DMS79 (cell line): ENCODE measurements at regions not wholly inside any gene's neighbourhood (a gene's known extent, or its start where the extent isn't known, plus 50 kb on each side); places are given as distances from the start of the nearest gene placed in this dataset.

Experiments used
- DNase-seq: peaks from one replicate; lab custom pipeline; 2025; lab: John Stamatoyannopoulos, UW

DNA sequence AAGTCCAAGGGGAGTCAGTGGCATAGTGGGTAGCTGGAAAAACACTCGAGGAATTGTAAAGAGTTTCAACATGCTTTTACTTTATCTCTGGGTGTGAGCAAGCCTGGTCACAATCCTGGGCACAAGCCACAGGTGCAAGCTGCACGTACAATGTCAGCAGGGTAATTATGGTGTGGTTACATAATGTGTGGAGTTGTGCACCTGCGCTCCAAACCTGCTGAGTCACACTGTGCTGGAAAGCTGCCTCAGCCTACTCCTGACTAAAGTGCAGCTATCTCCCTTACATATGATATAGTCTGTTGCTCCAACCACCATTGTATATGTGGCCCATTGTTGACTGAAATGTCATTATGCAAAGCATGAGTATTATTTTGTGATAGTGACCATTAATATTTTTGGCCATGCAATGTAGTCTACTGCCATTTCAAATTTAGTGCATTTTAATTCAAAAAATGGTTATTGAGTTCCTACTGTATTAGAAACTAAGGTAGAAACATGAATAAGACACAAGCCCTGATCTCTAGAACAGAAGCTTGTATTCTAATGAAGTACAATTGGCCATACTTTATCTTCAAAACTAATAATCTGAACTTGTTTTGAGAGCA is 160.9 kb upstream of the SLC30A5 start:
- no peak for DNase-seq

DNA sequence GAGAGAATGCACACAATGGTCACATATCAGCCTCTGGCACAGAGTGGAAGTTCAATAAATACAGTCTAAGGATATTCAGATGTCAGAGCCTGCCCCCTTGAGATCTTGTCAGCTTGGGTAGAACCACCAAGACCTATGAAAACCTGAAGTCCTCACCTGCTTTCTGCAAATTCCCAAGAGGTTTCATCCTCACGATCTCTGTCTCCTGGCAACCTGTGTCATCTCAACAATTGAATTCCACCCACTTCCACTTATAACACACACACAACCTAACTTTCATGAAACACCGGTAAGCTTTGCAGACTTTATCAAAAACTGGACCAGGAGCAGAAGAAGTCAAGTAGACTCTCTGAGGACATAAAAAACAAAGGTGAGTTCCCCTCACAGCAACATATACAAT is 151.6 kb upstream of the SLC30A5 start:
- no peak for DNase-seq

DNA sequence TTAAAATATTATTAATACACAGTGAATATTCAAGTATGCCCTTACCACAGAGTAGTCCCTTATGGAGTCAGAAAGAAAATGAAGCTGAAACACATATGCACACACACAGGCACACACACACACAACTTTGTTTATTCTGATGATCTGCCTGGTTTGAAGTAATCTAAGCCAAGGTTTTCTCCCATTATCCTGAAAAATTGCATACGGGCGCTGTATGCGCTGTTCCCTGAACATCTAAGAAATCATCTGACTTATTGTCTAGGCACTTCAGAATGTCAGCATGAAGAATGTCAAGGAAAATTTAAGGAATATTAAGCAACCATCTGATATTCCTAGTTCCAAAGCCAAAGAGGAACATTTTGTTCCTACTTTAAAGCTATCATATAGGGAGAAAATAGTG is 147.1 kb upstream of the SLC30A5 start:
- DNase-seq = no peak

DNA sequence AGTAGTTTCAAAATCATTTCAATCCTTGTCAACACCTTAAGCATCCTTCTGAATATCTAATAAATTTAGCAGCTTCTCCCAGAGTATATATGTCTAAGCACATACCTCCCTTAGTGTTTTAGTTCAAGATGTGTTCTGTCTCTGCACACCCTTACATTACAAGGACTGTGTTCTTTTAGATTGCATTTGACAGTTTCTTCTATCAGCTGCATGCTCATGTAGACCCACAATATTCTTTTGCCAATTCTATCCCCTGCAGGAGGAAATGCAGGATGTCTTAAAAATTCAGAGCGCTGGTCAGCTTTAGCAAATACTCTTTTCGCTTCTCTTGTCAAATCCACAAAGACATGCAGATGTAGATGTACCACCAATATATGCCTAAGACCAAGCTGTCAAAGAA is 145.8 kb upstream of the SLC30A5 start:
- DNase-seq = no peak

DNA sequence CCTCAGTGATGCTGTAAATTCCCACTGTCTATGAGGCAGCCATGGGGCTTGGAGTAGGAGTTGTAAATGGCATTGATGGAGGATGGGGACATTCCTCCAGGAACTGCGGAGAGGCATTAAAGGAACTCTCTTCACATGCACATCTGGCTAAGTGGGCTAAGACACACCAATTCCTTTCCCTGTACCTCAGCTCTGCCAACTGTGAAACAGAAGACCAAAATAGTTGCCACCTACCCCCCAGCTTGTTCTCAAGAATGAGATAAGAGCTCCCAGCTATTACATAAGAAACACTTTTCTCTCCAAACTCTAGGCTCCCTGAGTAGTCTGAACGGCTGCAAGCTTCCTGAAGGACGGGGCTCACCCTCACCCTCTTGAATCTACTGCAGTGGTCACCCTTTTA is 144.6 kb upstream of the SLC30A5 start:
- no peak for DNase-seq

DNA sequence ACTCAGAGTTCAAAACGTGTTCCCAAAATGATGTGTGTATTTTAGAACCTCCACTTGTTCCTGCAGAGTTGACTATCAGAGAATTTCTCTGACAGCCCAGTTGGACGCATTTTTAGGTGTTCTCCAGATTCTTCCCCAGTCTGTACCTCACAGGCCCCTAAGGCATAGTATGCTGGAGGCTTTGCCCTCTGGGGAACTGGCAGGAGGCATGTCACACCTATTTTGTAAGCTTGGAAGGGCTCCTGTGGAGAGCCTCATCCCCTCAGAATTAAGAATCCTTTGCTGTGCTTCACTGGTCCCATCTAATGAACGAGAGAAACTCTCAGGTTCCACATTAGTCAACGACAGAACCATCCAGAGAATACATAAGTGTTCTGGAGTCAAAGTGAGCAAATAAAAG is 144.1 kb upstream of the SLC30A5 start:
- no peak for DNase-seq

DNA sequence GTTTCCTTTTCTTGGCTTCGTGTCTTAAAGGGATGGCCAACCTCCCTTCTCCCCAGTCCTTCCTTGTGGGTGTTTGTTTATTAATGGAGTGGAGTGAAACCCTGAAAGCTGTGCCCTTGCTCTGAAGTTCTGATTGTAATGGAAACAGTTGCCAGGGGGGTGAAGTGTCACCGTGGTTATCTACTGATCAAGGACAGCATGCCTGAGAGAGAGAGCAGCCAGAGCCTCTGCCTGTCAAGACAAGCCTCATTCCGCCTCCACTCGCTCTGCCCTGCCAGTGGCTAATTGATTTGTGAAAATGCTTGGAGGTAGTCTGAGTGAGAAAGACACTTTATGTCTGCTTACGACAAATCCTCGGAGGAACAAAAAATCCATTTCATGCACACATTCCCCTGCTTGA is 143.7 kb upstream of the SLC30A5 start:
- peak; percentile 29 for DNase-seq

DNA sequence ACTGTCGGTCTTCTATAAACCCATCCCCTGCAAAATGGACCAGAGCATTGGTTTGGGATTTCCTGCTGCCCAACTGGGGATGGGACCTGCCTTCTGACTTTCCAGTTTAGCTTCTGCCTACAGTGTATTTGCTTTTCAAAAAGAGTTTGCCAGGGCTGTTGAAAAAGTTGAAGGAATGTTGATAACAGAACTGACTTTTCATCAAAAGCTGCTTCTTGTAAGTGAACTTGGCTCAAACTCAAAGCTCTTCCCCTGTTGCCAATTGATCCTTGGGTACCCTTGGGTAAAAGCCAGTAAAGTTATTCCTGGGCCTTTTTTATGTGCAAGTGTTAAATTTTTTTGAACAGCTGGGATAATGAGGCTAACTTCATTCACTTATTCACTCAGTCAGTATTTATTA is 142.9 kb upstream of the SLC30A5 start:
- no peak for DNase-seq

DNA sequence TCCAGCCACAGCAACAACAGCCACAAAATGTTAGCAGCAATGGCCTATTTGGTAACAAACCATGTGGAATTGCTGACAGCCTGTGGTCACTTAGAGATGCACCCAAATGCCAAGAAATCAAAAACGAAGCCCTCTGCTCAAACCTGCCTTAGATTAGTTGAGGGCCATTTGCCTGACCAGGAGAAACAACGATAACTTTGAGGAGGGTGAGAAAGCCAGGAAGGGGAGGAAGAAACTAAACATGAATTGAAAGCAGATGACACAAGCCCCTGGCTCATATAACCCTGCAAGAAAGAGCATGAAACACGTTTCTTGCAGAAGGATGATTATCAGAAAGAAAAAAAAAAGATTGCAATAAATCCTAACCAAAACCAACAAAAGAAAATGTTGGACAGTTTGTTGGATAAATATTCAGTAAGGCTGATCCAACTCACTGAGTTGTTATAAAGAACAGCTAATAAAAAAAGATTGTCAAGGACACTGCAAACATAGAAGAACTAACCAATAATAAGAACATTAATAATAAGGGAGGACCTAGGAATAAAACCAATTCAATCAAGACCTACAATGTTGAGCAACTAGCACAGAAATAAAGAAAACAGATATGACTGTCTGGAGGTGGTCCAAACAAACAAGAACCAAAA is 140.5 kb upstream of the SLC30A5 start:
- no peak for DNase-seq

DNA sequence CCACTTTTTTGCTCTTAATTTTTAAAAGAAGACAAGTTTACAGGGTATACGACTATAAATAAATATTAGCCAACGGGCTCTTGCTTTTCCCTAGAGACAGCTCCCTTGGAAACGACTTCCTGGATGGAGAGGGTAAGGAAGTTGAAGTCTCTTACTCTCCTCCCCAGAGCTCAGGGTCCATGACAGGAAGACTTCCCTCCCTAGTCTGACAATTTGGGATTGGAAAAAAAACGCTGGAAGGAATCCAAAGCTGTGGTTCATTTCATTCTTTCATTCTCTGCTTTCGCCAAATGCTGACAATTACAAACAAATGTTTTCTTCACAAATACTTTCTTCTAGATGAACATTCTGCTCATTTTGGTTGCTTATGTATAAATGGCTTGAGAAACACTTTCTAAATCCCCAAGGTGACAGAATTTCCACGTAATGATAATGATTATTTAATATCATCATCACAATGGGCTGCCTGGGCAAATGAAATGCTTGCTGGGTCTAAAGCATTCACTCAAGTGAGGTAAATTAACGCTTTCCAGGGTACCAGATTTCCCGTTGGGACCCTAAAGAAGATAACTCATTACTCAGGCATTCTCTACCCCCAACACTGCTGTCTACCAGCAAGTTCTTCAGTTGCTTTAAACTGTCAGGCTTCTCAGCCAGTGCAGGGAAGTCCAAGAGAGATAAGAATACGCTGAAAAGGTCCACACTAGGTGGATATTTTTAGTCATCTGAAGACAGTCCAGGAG is 139.8 kb upstream of the SLC30A5 start:
- DNase-seq = no peak

DNA sequence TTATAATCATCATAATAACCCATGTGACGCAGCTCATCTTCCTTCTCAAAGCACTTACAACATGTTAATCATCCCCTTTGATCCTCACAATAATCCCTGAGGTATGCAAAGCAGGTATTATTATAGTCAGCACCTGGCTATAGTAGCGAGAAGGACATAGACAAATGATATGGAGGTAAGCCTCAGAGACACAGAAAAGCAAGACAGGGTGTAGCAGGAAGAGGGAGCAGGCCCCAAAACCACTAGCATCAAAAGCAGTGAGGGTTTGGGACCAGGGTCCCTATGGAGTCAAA is 139.2 kb upstream of the SLC30A5 start:
- no peak for DNase-seq

DNA sequence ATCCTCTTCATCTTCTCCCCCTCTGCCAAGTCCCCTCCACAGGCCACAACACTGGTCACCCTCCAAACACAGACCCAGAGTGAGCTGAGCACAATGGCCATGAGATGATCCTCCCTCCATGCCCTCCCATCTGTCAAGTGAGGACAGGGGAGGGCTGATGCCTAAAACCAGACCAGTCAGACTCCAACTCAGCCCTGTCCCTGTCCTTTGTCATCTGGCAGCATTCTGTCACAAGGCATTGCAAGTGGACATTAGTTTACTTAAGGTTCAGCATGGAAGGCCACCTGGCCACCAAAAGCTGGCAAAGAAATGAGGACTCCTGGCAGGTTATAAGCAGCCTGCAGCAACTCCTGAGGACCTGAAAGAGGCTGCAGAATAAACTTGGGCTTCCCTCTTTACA is 136.2 kb upstream of the SLC30A5 start:
- DNase-seq = no peak

DNA sequence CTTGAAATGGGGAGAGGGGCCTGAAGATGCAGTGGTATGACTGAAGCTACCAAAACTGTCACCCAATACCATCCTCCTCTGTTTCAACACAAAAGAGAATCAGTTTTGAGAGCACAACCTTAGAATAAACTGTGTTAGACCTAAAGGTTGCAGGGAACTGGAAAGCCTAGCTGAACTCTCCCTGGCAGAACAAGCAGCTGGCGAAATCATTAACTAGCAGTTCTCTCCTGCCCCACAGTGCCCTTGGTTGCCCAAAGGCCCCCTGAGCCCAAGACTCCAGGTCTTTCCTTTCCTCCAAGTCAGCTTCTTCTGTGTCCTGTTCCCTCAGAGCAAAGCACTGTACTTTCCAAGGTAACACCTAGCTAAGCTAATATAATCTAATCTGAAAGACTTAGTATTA is 135.4 kb upstream of the SLC30A5 start:
- no peak for DNase-seq

DNA sequence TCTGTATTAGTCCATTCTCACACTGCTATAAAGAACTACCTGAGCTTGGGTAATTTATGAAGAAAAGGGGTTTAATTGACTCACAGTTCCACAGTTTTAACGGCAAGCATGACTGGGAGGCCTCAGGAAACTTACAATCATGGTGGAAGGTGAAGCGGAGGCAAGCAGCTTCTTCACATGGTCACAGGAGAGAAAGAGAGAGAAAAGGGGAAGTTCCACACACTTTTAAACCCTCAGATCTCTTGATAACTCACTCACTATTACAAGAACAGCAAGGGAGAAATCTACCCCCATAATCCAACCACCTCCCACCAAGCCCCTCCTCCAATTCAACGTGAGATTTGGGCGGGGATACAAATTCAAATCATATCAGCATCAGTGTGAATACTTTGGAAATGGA is 133.4 kb upstream of the SLC30A5 start:
- no peak for DNase-seq

DNA sequence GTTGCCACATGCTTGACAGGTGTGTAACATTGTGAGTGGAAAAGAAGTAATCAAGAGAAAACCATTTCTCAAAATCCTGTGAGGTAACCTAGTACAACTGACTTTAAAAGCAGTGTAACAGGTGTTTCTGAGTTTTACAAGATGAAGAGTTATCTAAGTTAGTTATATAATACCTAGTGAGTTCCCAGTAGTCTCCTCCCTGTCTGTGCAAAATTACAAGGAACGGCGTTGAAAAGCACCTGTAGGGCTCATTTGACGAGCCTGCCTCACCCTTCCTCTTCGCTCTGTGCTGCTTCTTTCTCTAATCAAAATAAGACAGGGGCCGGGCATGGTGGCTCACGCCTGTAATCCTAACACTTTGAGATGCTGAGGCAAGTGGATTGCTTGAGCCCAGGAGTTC is 132.9 kb upstream of the SLC30A5 start:
- no peak for DNase-seq

DNA sequence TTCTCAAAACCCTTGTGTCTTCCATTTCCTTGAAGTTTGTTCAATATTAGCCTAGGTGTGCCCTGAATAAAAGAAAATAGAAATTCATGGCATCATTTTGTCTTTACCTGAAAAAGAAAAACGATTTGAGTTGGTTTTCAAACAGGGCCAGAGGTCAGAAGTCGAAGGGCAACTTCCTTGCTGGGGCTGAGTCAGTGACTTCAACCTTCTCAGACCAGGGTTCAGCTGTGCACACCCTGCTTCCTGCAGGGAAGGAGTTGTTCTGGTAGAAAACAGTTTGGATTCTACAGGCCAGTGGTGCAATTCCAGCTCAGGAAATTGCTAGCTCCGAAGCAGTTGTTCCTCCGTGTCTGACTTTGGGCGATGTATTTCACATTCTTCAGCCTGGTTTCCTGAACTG is 132.1 kb upstream of the SLC30A5 start:
- DNase-seq = no peak

DNA sequence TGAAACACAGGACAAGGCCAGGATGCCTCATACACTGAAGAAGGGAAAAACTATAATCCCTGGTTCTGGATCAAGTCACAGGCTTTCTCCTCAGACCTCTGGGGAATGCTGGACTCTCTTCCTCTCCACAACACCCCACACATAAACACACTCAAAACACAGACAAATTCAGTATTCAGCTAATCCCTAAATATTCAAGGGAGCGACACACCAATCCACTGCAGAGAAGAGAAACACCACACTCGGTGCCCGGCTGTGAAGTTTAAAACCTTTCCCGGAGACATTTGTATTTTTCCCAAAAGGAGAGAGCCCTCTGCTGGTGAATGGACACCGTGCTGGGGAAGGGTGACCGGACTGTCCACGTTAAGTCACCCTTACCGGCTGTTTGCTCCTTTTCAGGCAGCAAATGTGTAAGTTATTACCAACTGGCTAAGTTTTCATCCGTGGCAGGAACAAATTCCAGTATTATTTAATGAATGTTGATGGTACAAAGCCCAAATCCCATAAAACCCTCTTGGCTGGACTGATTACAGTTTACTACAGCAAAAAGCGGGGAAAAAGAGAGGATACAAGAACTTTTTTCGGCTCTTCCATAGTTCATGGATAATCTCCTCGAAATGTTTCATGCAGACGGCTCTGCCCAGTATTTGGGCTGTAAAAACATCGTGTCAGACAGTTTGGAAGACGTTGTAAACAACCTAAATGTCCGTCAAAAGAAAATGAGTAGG is 130.9 kb upstream of the SLC30A5 start:
- DNase-seq = no peak

DNA sequence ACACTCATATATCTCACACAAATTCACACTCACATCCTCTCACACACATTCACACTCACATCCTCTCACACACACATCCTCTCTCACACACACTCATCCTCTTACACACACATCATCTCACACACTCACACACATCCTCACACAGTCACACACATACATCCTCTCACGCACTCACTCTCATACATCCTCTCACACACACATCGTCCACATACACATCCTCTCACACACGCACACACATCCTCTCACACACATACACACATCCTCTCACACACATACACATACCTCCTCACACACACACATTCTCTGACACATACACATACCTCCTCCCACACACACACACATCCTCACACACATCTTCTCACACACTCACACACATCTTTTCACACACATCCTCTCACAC is 129.1 kb upstream of the SLC30A5 start:
- DNase-seq = no peak

DNA sequence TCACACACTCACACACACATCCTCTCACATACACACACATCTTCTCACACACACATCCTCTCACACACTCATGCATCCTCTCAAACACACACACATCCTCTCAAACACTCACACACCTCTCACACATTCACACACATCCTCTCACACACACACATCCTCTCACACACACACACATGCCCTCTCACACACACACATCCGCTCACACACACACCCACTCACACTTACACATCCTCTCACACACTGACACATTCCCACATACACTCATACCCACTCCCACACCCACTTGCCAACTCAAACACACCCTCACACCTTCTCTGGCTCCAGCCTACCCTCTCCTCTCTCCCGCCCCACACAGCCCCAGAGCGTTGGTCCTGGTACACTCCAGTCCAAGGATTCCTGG is 127.9 kb upstream of the SLC30A5 start:
- no peak for DNase-seq

DNA sequence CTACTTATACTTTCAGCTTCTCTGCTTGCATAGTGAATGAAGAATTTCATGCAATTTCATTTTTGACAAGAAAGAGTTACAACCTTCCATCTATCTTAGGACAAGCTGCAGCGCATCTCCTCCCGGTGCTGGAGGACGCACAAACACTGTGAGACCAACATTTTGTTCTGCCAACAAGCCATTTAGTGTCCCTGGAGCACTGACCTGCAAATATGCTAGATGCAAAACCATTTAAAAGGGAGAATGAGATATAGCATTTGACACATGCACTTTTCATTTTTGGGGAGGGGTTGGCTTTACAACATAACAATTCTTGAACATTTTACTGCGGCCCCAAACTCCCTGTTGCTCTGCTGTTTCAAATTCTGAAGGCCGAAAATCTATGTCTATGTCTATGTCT is 127.2 kb upstream of the SLC30A5 start:
- DNase-seq = no peak

DNA sequence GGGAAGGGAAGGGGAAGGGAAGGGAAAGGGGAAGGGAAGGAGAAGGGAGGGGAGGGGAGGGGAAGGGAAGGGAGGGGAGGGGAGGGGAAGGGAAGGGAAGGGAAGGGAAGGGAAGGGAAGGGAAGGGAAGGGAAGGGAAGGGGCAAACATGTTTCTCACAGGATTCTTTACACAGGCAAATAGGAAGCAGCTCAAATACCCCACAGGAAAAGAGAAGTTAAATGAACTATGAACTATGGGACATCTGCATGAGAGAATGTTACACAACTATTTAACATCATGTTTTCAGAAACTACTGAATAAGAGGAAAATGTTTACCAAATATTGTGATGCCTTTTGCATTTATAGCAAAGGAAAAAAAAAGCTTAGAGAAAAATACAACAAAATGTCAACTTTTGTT is 125.4 kb upstream of the SLC30A5 start:
- DNase-seq = no peak

DNA sequence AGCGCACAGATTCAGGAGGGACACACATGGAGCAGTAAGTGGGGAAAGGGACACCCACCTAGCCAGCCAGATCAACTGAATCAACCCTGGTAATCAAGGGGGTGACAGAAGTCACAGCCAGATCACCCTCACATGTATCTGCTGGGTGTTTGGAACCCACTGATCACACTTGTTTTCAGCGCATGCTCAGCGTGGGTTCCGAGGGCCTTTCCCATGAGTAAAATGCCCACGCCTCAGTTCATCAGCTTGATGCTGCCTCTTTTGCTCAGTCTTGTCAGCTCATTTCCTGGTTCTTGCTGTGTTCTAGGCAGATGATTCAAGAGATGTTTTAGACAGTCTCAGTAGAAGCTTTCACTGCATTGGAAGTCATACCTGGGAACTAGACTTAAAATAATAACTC is 123.2 kb upstream of the SLC30A5 start:
- DNase-seq = no peak

DNA sequence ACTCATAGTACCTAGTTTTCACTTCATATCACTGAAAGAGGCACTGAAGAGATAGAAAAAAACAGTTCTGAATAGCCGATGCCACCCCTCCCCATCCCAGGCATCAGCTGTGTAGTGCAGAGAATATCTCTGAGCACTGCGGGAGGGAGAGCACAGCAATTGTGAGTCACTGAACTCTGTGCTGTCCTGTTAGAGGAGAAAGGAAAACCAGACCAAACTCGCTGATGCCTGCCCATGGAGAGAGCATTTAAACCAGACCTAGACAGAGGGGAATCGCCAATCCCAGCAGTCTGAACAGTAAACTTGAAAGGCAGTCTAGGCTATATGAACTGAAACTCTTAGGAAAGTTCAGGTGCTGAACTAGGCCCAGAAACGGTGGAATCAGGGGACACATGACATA is 120.1 kb upstream of the SLC30A5 start:
- no peak for DNase-seq
